GM13976 (cell line): ENCODE measurements at regions not wholly inside any gene's neighbourhood (a gene's known extent, or its start where the extent isn't known, plus 50 kb on each side); places are given as distances from the start of the nearest gene placed in this dataset.

Experiments
- DNase-seq: peaks from one replicate; pipeline ENCODE4 v3.0.0; 2012; ENCODE audit warnings: low spot score
- CTCF ChIP-seq: IDR thresholded peaks from 2 replicates; pipeline ENCODE4 v1.5.1; 2012; ENCODE audit warnings: borderline replicate concordance, mild to moderate bottlenecking; ENCODE audit not compliant: insufficient read depth; ENCODE audit errors: extremely low read depth, missing control alignments, control extremely low read depth
- in situ Hi-C: fragments of 300-500 bp; cut with MboI; formaldehyde crosslinking; loops from one replicate; pipeline ENCODE4 v1.12.0; 2022; ENCODE audit warnings: low sequenced_read_pairs, mixed read lengths, inconsistent platforms; ENCODE audit not compliant: unreplicated experiment

GRCh38 chr17:14489986-14490385 lies 189.1 kb downstream of the HS3ST3B1 start:
- TF ChIP-seq CTCF, result no peak
- in situ Hi-C loops, result no loop called here

GRCh38 chr17:14488958-14489550 lies 188.2 kb downstream of the HS3ST3B1 start:
- no peak for TF ChIP-seq CTCF
- DNase-seq, result no peak
- in situ Hi-C loops, result no loop called here

More at GRCh38 chr17:14489986-14490385, 189.1 kb downstream of the HS3ST3B1 start:
- no peak for DNase-seq

- TF ChIP-seq CTCF, result no peak
- no peak for DNase-seq
- in situ Hi-C loops, result no loop called here
Observed at GRCh38 chr17:14487068-14487467, 186.2 kb downstream of the HS3ST3B1 start.

GRCh38 chr17:14482715-14483114 lies 181.8 kb downstream of the HS3ST3B1 start:
- no peak for TF ChIP-seq CTCF
- DNase-seq, result no peak
- in situ Hi-C loops, result no loop called here

- in situ Hi-C loops, result no loop called here
- no peak for TF ChIP-seq CTCF
Observed at GRCh38 chr17:14481664-14482063, 180.8 kb downstream of the HS3ST3B1 start.

GRCh38 chr17:14474591-14474990 lies 173.7 kb downstream of the HS3ST3B1 start:
- TF ChIP-seq CTCF, result no peak
- in situ Hi-C loops, result no loop called here
- DNase-seq, result no peak

More at GRCh38 chr17:14481664-14482063, 180.8 kb downstream of the HS3ST3B1 start:
- DNase-seq, result no peak
